WTC11 (cell line): ENCODE measurements at regions not wholly inside any gene's neighbourhood (a gene's known extent, or its start where the extent isn't known, plus 50 kb on each side); places are given as distances from the start of the nearest gene placed in this dataset.

Experiments
- ATAC-seq: fragments of 200-7000 bp; cut with Tn5 transposase; 2 replicates; pipeline ENCODE4 v1.10.0; 2021; ENCODE audit warnings: mild to moderate bottlenecking, moderate library complexity
- CTCF ChIA-PET: fragments of 300-600 bp; sonication (Branson Sonifier 250); formaldehyde crosslinking; loops from one replicate; lab custom pipeline; 2021; ENCODE audit warnings: antibody characterized with exemption; lab: Charles Lee
- POLR2A ChIA-PET: fragments of 350-600 bp; sonication (Branson Sonifier 250); formaldehyde crosslinking; loops from one replicate; lab custom pipeline; 2021; ENCODE audit warnings: antibody characterized with exemption; lab: Charles Lee
- DNase-seq: peaks from one replicate; pipeline ENCODE4 v3.0.0; 2021; ENCODE audit warnings: low spot score
- H3K27ac Mint-ChIP-seq: 2 replicates; pipeline ENCODE4 v1.8.0; 2021; ENCODE audit warnings: mixed read lengths
- H3K27me3 Mint-ChIP-seq: 2 replicates; pipeline ENCODE4 v1.8.0; 2021; ENCODE audit warnings: low read depth, mild to moderate bottlenecking, moderate library complexity, mixed read lengths
- H3K36me3 Mint-ChIP-seq: 2 replicates; pipeline ENCODE4 v1.8.0; 2021; ENCODE audit warnings: mixed read lengths
- H3K4me1 Mint-ChIP-seq: 2 replicates; pipeline ENCODE4 v1.8.0; 2022; ENCODE audit warnings: mixed read lengths
- H3K4me3 Mint-ChIP-seq: 2 replicates; pipeline ENCODE4 v1.8.0; 2021; ENCODE audit warnings: mild to moderate bottlenecking, moderate library complexity, mixed read lengths
- H3K9me3 Mint-ChIP-seq: 2 replicates; pipeline ENCODE4 v1.8.0; 2021; ENCODE audit warnings: mixed read lengths
- AFF4 ChIP-seq: sonication (generic); formaldehyde crosslinking; IDR thresholded peaks from 2 replicates; pipeline ENCODE4 v1.8.1; 2023; ENCODE audit warnings: mild to moderate bottlenecking, missing genetic modification reagents, borderline replicate concordance
- ARID4B ChIP-seq: sonication (generic); formaldehyde crosslinking; IDR thresholded peaks from 2 replicates; pipeline ENCODE4 v1.8.0; 2023; ENCODE audit warnings: missing genetic modification reagents, mild to moderate bottlenecking, borderline replicate concordance
- ATF1 ChIP-seq: sonication (generic); formaldehyde crosslinking; IDR thresholded peaks from 2 replicates; pipeline ENCODE4 v1.8.1; 2023; ENCODE audit warnings: mild to moderate bottlenecking, moderate library complexity, missing genetic modification reagents
- CREB1 ChIP-seq: sonication (generic); formaldehyde crosslinking; IDR thresholded peaks from 2 replicates; pipeline ENCODE4 v1.8.0; 2023; ENCODE audit warnings: mild to moderate bottlenecking, missing genetic modification reagents
- E2F1 ChIP-seq: sonication (generic); formaldehyde crosslinking; IDR thresholded peaks from 2 replicates; pipeline ENCODE4 v1.8.0; 2022; ENCODE audit warnings: mild to moderate bottlenecking, missing genetic modification reagents
- GABPB1 ChIP-seq: sonication (generic); formaldehyde crosslinking; IDR thresholded peaks from 2 replicates; pipeline ENCODE4 v1.8.1; 2023; ENCODE audit warnings: mild to moderate bottlenecking, missing genetic modification reagents
- GTF2I ChIP-seq: fragments of 250-450 bp; sonication (Bioruptor Pico); conservative IDR thresholded peaks from 2 replicates; pipeline ENCODE4 v1.4.0; 2021; ENCODE audit warnings: mild to moderate bottlenecking
- MXD4 ChIP-seq: fragments of 250-450 bp; sonication (Bioruptor Pico); IDR thresholded peaks from 2 replicates; pipeline ENCODE4 v1.8.0; 2021; ENCODE audit warnings: mild to moderate bottlenecking, moderate library complexity, borderline replicate concordance
- NFATC4 ChIP-seq: fragments of 250-450 bp; sonication (Bioruptor Pico); IDR thresholded peaks from 2 replicates; pipeline ENCODE4 v1.9.0; 2021; ENCODE audit warnings: mild to moderate bottlenecking
- NR3C1 ChIP-seq: sonication (generic); formaldehyde crosslinking; conservative IDR thresholded peaks from 2 replicates; pipeline ENCODE4 v1.8.1; 2023; ENCODE audit warnings: low read depth, mild to moderate bottlenecking, missing genetic modification reagents
- RORB ChIP-seq: fragments of 250-450 bp; sonication (Bioruptor Pico); IDR thresholded peaks from 2 replicates; pipeline ENCODE4 v1.9.0; 2021; ENCODE audit warnings: mild to moderate bottlenecking
- SMAD3 ChIP-seq: sonication (generic); formaldehyde crosslinking; IDR thresholded peaks from 2 replicates; pipeline ENCODE4 v1.8.0; 2022; ENCODE audit warnings: missing genetic modification reagents, mild to moderate bottlenecking, borderline replicate concordance
- TEAD1 ChIP-seq: sonication (generic); formaldehyde crosslinking; IDR thresholded peaks from 2 replicates; pipeline ENCODE4 v1.8.0; 2022; ENCODE audit warnings: mild to moderate bottlenecking, missing genetic modification reagents
- USF2 ChIP-seq: sonication (generic); formaldehyde crosslinking; IDR thresholded peaks from 2 replicates; pipeline ENCODE4 v1.8.1; 2023; ENCODE audit warnings: mild to moderate bottlenecking, missing genetic modification reagents, moderate library complexity
- ZMAT4 ChIP-seq: fragments of 250-450 bp; sonication (Bioruptor Pico); IDR thresholded peaks from 2 replicates; pipeline ENCODE4 v1.9.0; 2021; ENCODE audit warnings: mild to moderate bottlenecking
- ZNF232 ChIP-seq: sonication (generic); formaldehyde crosslinking; IDR thresholded peaks from 2 replicates; pipeline ENCODE4 v1.8.0; 2022; ENCODE audit warnings: mild to moderate bottlenecking, missing genetic modification reagents
- ZNF671 ChIP-seq: fragments of 250-450 bp; sonication (Bioruptor Pico); IDR thresholded peaks from 2 replicates; pipeline ENCODE4 v1.8.0; 2021; ENCODE audit warnings: mild to moderate bottlenecking

- Mint-ChIP-seq H3K4me3 (no peak overlapping the region), H3K4me1 (peaks cover 25% of the 10 kb centered on the region), H3K9me3 (peaks cover 14% of the 10 kb centered on the region), H3K27ac (0 out of 2 replicates have a peak overlapping the region, but pooled peaks have one; percentile 15), H3K36me3 (peaks cover 8% of the 10 kb centered on the region), H3K27me3 (peaks cover 4% of the 10 kb centered on the region; the same call in 1 of the 2 replicates)
- CTCF ChIA-PET, result interaction anchor here (1.1 kb wide), 1 partner anchor 116 kb away, joined by 3 read pairs; no protein-coding TSS in a partner anchor
- POLR2A ChIA-PET, result no interaction called here
- no peak for TF ChIP-seq NR3C1 (CRISPR knock-in tag)
- no peak for TF ChIP-seq MXD4
- no peak for TF ChIP-seq GTF2I (CRISPR knock-in tag)
- TF ChIP-seq SMAD3, result no peak
- TF ChIP-seq USF2 (CRISPR knock-in tag), result no peak
- no peak for TF ChIP-seq AFF4 (CRISPR knock-in tag)
- no peak for TF ChIP-seq ARID4B (CRISPR knock-in tag)
- TF ChIP-seq ZNF232, result no peak
- no peak for TF ChIP-seq ZMAT4
- no peak for TF ChIP-seq GABPB1 (CRISPR knock-in tag)
- no peak for TF ChIP-seq ZNF671 (CRISPR knock-in tag)
- ATAC-seq (no peak), DNase-seq (no peak)
Observed at GRCh38 chr2:239905306-239905705, 119.8 kb downstream of the NDUFA10 start.

- TF ChIP-seq CREB1 (CRISPR knock-in tag) (no peak), RORB (CRISPR knock-in tag) (no peak), TEAD1 (CRISPR knock-in tag) (no peak), NFATC4 (no peak), E2F1 (CRISPR knock-in tag) (no peak), ATF1 (CRISPR knock-in tag) (no peak)
- H3K4me3 Mint-ChIP-seq, result no peak overlapping the region
- CTCF ChIA-PET, result no interaction called here
- peaks cover 14% of the 10 kb centered on the region for H3K9me3 Mint-ChIP-seq
- no peak overlapping the region for H3K27ac Mint-ChIP-seq
- H3K4me1 Mint-ChIP-seq, result peaks cover 25% of the 10 kb centered on the region
- peaks cover 4% of the 10 kb centered on the region; the same call in 1 of the 2 replicates for H3K27me3 Mint-ChIP-seq
- DNase-seq, result no peak
- no peak for ATAC-seq
- POLR2A ChIA-PET, result no interaction called here
- peaks cover 8% of the 10 kb centered on the region for H3K36me3 Mint-ChIP-seq
Observed at GRCh38 chr2:239904496-239904895, 120.6 kb downstream of the NDUFA10 start.
